CD14-positive monocyte (primary cell): ENCODE measurements at regions not wholly inside any gene's neighbourhood (a gene's known extent, or its start where the extent isn't known, plus 50 kb on each side); places are given as distances from the start of the nearest gene placed in this dataset.

Source experiments
- DNase-seq, 3 donors: peaks; one replicate each; pipeline ENCODE4 v3.0.0-alpha.2; 2011 to 2022
- H2AFZ ChIP-seq: 2 replicates; pipeline ENCODE4 v1.6.0; 2012; ENCODE audit warnings: mild to moderate bottlenecking, low read depth, low read length, inconsistent platforms; ENCODE audit not compliant: insufficient read depth, poor library complexity, severe bottlenecking
- H3K27ac ChIP-seq, 2 donors: 1 replicate in 1 of 2; 2 replicates in 1 of 2; pipeline ENCODE4 v1.5.1; 2012 to 2013; ENCODE audit warnings: low read length in 2 of 2, control low read depth in 1 of 2, inconsistent platforms in 1 of 2, low read depth in 1 of 2, mild to moderate bottlenecking in 1 of 2
- H3K27me3 ChIP-seq, 2 donors: one replicate each; pipeline versions ENCODE4 v1.6.0 to v1.6.1; 2011 to 2013; ENCODE audit warnings: low read length in 2 of 2; ENCODE audit not compliant: control insufficient read depth in 2 of 2, insufficient read depth in 2 of 2
- H3K36me3 ChIP-seq, 2 donors: replicated peaks in 1 of 2; 1 replicate in 1 of 2; 2 replicates in 1 of 2; pipeline versions ENCODE4 v1.5.1 to v1.6.1; 2012 to 2013; ENCODE audit warnings: low read length in 2 of 2, control low read depth in 1 of 2, inconsistent platforms in 1 of 2, mild to moderate bottlenecking in 1 of 2; ENCODE audit not compliant: insufficient read depth in 2 of 2, control insufficient read depth in 1 of 2
- H3K4me1 ChIP-seq, 2 donors: 1 replicate in 1 of 2; 2 replicates in 1 of 2; pipeline versions ENCODE4 v1.5.1 to v1.6.1; 2012 to 2013; ENCODE audit warnings: low read length in 2 of 2, control low read depth in 1 of 2, inconsistent platforms in 1 of 2, mild to moderate bottlenecking in 1 of 2, moderate library complexity in 1 of 2; ENCODE audit not compliant: insufficient read depth in 2 of 2, control insufficient read depth in 1 of 2
- H3K4me2 ChIP-seq: replicated peaks from 2 replicates; pipeline ENCODE3; 2012; ENCODE audit warnings: low read length, moderate library complexity, mild to moderate bottlenecking; ENCODE audit not compliant: poor library complexity, severe bottlenecking; ENCODE audit errors: extremely low read depth
- H3K4me3 ChIP-seq, 3 experiments: fragments of 200-600 bp in 1 of 3; sonication (generic) in 1 of 3; replicated peaks in 1 of 3; 1 replicate in 2 of 3; 2 replicates in 1 of 3; pipeline ENCODE4 v1.5.1; 2011 to 2013; ENCODE audit warnings: low read length in 3 of 3, mild to moderate bottlenecking in 3 of 3, control low read depth in 2 of 3, low read depth in 2 of 3, inconsistent platforms in 1 of 3, moderate library complexity in 1 of 3
- H3K79me2 ChIP-seq: 2 replicates; pipeline ENCODE4 v1.6.0; 2012; ENCODE audit warnings: mild to moderate bottlenecking, control low read depth, inconsistent platforms, low read length, moderate library complexity; ENCODE audit not compliant: insufficient read depth
- H3K9ac ChIP-seq: 2 replicates; pipeline ENCODE4 v1.6.0; 2017; ENCODE audit warnings: low read length, mild to moderate bottlenecking; ENCODE audit not compliant: insufficient read depth, poor library complexity, severe bottlenecking
- H3K9me3 ChIP-seq, 2 donors: replicated peaks in 1 of 2; 1 replicate in 1 of 2; 2 replicates in 1 of 2; pipeline versions ENCODE4 v1.5.1 to v1.6.1; 2012 to 2013; ENCODE audit warnings: low read length in 2 of 2, control low read depth in 1 of 2; ENCODE audit not compliant: control insufficient read depth in 1 of 2, insufficient read depth in 1 of 2
- H4K20me1 ChIP-seq: 2 replicates; pipeline ENCODE4 v1.6.0; 2012; ENCODE audit warnings: mild to moderate bottlenecking, low read length, control low read depth, moderate library complexity; ENCODE audit not compliant: insufficient read depth
- H3K27ac Mint-ChIP-seq, 7 donors: one replicate each; pipeline ENCODE4 v1.8.0; 2020; ENCODE audit warnings: mild to moderate bottlenecking in 7 of 7, mixed read lengths in 7 of 7, moderate library complexity in 6 of 7, inconsistent platforms in 2 of 7
- H3K27me3 Mint-ChIP-seq, 3 donors: one replicate each; pipeline ENCODE4 v1.8.0; 2021 to 2022; ENCODE audit warnings: low read depth in 3 of 3, mild to moderate bottlenecking in 3 of 3, mixed read lengths in 3 of 3, moderate library complexity in 3 of 3, inconsistent platforms in 1 of 3
- H3K36me3 Mint-ChIP-seq, 2 donors: one replicate each; pipeline ENCODE4 v1.8.0; 2020; ENCODE audit warnings: mixed read lengths in 2 of 2, inconsistent platforms in 1 of 2, mild to moderate bottlenecking in 1 of 2
- H3K4me1 Mint-ChIP-seq: one replicate; pipeline ENCODE4 v1.8.0; 2020; ENCODE audit warnings: mild to moderate bottlenecking, mixed read lengths
- H3K4me3 Mint-ChIP-seq, 2 donors: one replicate each; pipeline ENCODE4 v1.8.0; 2020; ENCODE audit warnings: mild to moderate bottlenecking in 2 of 2, mixed read lengths in 2 of 2, moderate library complexity in 1 of 2
- H3K9me3 Mint-ChIP-seq, 7 donors: one replicate each; pipeline ENCODE4 v1.8.0; 2020 to 2022; ENCODE audit warnings: mixed read lengths in 7 of 7, mild to moderate bottlenecking in 6 of 7, moderate library complexity in 6 of 7, inconsistent platforms in 2 of 7
- WGBS: methylation state at CpG from one replicate; pipeline ENCODE4 v1.1.5; 2013; ENCODE audit warnings: missing lambda C conversion rate; ENCODE audit not compliant: insufficient coverage; 5-methylcytosine and 5-hydroxymethylcytosine counted together
- intact Hi-C, 2 donors: fragments of 100-400 bp; cut with micrococcal nuclease; formaldehyde crosslinking; loops; one replicate each; pipeline versions ENCODE4 v1.15.0 to v1.15.1; 2023
- TF ChIP-seq, protein P1 (sequence below): fragments of 200-600 bp; IDR thresholded peaks from one replicate; pipeline ENCODE4 v1.8.0; 2022; ENCODE audit warnings: antibody characterized with exemption, mild to moderate bottlenecking

DNA sequence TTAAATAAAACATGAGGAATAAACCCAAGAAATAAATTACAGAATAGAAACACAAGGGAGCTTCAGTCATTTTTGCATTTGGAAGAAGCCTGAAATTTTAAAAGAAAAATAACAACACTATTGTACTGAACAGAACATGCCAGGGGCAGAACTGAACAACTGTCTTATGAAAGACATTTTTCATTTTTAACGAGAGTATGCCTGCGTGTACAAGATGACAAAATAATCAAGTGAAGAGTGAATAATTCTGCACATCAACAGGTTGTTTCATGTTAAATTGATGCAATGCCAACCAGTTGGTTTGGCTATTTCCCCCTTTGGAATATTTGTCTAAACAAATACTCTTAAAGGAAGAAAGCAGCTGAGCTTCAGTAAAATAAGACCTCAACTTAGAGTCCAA lies 103.3 kb upstream of the BTG1 start:
- no peak overlapping the region for H2AFZ ChIP-seq
- no peaks in the 10 kb centered on the region for H3K79me2 ChIP-seq
- Mint-ChIP-seq H3K27ac (no peak overlapping the region), H3K4me1 (peaks cover 4% of the 10 kb centered on the region), H3K9me3 (peaks cover 0 to 6% (median 0%) of the 10 kb centered on the region in 7 donors), H3K4me3 (no peak overlapping the region), H3K36me3 (no peaks in the 10 kb centered on the region), H3K27me3 (peaks cover 0 to 1% (median 0%) of the 10 kb centered on the region in 3 donors)
- DNase-seq, result no peak
- TF ChIP-seq, protein P1, sequence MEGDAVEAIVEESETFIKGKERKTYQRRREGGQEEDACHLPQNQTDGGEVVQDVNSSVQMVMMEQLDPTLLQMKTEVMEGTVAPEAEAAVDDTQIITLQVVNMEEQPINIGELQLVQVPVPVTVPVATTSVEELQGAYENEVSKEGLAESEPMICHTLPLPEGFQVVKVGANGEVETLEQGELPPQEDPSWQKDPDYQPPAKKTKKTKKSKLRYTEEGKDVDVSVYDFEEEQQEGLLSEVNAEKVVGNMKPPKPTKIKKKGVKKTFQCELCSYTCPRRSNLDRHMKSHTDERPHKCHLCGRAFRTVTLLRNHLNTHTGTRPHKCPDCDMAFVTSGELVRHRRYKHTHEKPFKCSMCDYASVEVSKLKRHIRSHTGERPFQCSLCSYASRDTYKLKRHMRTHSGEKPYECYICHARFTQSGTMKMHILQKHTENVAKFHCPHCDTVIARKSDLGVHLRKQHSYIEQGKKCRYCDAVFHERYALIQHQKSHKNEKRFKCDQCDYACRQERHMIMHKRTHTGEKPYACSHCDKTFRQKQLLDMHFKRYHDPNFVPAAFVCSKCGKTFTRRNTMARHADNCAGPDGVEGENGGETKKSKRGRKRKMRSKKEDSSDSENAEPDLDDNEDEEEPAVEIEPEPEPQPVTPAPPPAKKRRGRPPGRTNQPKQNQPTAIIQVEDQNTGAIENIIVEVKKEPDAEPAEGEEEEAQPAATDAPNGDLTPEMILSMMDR, result no peak
- no CpG with 5 or more reads among the region's 2 CpGs for WGBS
- no peaks in the 10 kb centered on the region for H3K36me3 ChIP-seq
- H3K9me3 ChIP-seq, result no peaks in the 10 kb centered on the region
- H3K4me3 ChIP-seq, result no peak overlapping the region
- no peak overlapping the region for H3K27ac ChIP-seq
- no peaks in the 10 kb centered on the region for H3K4me1 ChIP-seq
- H3K9ac ChIP-seq, result no peak overlapping the region
- no peaks in the 10 kb centered on the region for H3K27me3 ChIP-seq
- H3K4me2 ChIP-seq, result no peak overlapping the region
- H4K20me1 ChIP-seq, result no peaks in the 10 kb centered on the region
- intact Hi-C loops, result no loop called here

DNA sequence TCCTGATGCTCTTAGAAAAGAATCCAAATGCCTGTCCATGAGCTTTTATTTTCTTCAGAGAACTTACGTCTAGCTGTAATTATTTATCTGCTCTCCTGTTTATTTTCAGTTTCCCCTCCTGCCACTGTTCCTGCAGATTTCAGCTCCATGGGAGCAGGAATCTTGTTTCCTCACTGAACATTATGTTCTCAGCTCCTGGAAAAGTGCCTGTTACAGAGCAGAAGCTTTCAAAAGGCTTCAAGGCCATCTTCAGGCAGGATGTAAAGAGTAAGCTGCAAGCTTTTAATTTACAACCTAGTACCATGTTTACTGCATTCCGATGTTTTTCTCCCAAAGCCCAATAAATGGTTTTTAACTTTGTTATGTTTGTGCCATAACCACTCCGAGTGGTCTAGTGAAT lies 98.4 kb upstream of the BTG1 start:
- Histone ChIP-seq H3K4me1 (no peaks in the 10 kb centered on the region), H3K36me3 (no peaks in the 10 kb centered on the region), H3K9ac (no peak overlapping the region), H3K4me3 (no peak overlapping the region), H3K4me2 (no peak overlapping the region), H3K9me3 (no peaks in the 10 kb centered on the region), H2AFZ (no peak overlapping the region), H3K79me2 (no peaks in the 10 kb centered on the region), H4K20me1 (no peaks in the 10 kb centered on the region), H3K27me3 (no peaks in the 10 kb centered on the region), H3K27ac (no peak overlapping the region)
- TF ChIP-seq, protein P1, result no peak
- intact Hi-C loops, result no loop called here
- Mint-ChIP-seq H3K27me3 (peaks cover 0 to 2% (median 2%) of the 10 kb centered on the region in 3 donors), H3K4me3 (no peak overlapping the region), H3K27ac (peak overlapping the region in 2 of 7 donors; percentile 9 to 66), H3K9me3 (peaks cover 0 to 7% (median 0%) of the 10 kb centered on the region in 7 donors), H3K4me1 (peaks cover 4% of the 10 kb centered on the region), H3K36me3 (peaks cover 0 to 4% of the 10 kb centered on the region in 2 donors)
- no peak for DNase-seq
- no CpG with 5 or more reads among the region's 3 CpGs for WGBS
